T-helper 2 cell (primary cell): ENCODE measurements at regions not wholly inside any gene's neighbourhood (a gene's known extent, or its start where the extent isn't known, plus 50 kb on each side); places are given as distances from the start of the nearest gene placed in this dataset.
"Not testable (repeated sequence)": the region's sequence is repeated elsewhere in the genome, so short reads cannot be mapped to it uniquely, and the experiment has no call there.

ENCODE experiments used
- DNase-seq, 5 experiments: peaks; one replicate each; pipeline versions ENCODE4 v3.0.0 to v3.0.0-alpha.2; 2012 to 2022

GRCh38 chr13:80072231-80072630 is 268.7 kb downstream of the SPRY2 start:
- DNase-seq, result no peak

- DNase-seq, result no peak
These were observed 270.8 kb downstream of the SPRY2 start for GRCh38 chr13:80070024-80070703.

GRCh38 chr13:80069374-80069773 is 271.6 kb downstream of the SPRY2 start:
- DNase-seq, result no peak

DNA sequence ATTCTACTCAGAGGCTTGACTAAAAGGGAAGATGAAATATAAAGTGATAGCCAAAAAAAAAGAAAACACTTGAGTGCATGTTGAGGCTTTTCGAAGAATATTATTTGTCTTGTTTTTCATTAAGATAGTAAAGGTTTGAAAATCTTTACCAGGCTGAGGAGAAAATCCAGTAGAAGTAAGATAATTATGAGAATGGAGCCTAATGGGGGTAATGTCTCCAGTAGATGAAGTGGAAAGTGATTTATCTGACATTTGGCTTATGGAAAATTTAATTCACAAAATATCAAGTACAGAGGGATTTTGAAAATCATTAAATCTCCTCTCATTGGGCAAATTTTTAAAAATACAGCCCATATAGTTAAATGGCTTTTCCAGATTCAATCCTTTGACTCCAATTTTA is 274.9 kb downstream of the SPRY2 start:
- DNase-seq, result no peak

- not testable (repeated sequence) for DNase-seq
These were observed 278.5 kb downstream of the SPRY2 start for GRCh38 chr13:80062416-80062815.

DNA sequence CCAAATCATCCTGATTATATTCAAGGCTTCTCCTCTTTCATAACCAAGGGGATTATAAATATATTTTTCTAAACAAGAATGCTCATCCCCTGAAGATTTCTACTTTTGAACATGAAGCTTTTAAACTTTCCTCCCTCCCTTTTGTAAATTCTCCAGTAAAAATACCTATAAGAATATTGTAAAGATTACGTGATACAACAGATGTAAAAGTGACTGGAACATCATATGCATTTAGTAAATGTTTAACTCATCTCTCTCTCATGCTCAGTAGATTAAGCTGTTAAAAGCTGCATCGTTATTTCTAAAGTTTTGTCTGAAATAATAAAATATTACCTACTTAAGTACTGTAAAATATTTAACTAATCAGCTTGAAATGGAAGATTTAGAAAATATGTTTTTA is 281.1 kb downstream of the SPRY2 start:
- no peak for DNase-seq

GRCh38 chr13:80058626-80059025 is 282.3 kb downstream of the SPRY2 start:
- DNase-seq, result no peak

- no peak for DNase-seq
These were observed 285.1 kb downstream of the SPRY2 start for GRCh38 chr13:80055847-80056246.

GRCh38 chr13:80054806-80055205 is 286.1 kb downstream of the SPRY2 start:
- DNase-seq, result no peak

DNA sequence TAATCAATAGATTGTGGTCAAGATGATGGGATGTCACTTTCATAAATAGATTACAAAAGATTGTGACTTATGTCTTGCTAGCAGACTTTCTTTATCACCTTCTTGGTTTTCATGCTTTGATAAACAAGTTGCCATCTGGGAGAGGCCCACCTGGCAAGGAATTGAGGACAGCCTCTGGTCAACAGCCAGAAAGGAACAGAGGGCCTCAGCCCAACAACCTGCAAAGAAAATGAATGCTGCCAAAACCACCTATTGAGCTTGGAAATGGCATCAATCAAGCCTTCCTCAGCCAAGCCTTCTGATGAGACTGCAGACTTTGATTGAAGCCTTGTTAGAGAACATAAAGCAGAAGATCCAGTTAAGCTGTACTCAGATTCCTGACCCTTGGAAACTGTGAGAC is 288.6 kb downstream of the SPRY2 start:
- no peak for DNase-seq

DNA sequence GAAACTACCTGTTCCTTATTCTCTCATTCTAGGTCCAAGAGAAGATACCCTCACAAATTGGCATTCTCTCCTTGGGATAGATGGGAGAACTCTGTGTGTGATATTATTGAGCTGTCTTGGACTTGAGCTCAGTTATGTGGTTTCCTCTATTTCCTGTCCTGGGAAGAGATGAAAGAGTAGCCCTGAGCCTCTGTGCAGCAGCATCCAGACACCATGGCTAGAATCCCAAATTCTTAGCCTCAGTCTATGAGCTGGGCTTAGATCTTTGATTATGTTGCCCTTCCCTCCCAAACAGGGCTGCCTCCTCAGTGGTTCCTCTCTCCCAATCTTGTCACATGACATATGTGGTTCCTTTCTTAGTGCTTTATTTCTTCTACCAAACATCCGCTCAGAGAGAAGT is 290.7 kb downstream of the SPRY2 start:
- DNase-seq, result no peak

DNA sequence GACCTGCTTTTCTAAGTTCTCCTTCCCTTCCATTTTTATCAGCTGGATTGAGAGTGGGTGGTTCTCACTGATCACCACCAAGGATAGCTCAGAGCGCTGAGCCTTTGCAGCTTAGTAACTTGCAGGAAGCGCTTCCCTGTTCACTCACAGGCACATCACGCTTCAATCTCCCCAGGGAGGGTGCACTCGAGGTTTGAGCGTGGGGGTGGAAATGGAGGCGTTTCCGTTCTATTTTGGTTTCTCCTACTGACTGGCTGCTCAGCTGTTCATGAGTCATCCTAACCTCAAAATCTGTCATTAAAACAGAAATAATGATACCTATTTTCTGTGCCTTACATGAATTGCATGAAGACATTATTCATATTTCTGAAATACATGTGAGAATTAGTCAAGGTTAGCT is 292.1 kb downstream of the SPRY2 start:
- peak in 3 of 5 experiments; percentile 19 to 59 (median 26) for DNase-seq

DNA sequence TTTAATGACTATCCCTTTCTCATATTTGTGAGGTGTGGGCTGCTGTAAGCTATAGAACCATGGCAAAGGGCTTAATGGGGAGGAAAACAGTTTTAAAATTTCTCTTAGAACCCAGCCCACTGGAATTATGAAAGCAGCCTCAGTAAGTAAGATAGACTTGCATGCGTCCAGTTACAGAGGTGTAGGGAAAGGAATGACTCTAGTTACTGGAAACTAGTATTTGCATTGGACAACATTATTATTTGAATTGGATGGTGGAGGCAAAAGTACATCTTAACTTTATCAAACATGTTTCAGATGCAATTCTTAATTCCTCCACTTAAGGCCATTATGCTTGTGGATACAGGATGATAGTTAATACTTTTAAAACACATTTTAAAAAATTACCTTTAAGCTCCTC is 292.9 kb downstream of the SPRY2 start:
- DNase-seq, result no peak

GRCh38 chr13:80047406-80047805 is 293.5 kb downstream of the SPRY2 start:
- no peak for DNase-seq

DNA sequence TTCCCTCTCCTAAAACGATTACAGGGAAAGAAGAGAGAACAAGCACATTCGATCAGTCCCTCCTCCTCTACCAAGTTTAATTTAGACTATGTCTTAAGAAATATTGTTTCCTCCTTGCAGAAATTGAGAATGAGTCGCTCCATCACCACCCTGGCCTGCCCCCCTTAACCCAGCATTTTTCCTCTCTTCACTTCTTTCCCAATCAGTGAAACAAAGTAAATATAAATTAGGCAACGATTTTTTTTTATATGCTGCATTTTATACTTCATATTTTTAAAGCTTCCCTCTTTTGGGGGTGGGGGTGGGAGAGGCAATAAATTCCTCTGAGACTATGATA is 300.0 kb downstream of the SPRY2 start:
- DNase-seq, result no peak

DNA sequence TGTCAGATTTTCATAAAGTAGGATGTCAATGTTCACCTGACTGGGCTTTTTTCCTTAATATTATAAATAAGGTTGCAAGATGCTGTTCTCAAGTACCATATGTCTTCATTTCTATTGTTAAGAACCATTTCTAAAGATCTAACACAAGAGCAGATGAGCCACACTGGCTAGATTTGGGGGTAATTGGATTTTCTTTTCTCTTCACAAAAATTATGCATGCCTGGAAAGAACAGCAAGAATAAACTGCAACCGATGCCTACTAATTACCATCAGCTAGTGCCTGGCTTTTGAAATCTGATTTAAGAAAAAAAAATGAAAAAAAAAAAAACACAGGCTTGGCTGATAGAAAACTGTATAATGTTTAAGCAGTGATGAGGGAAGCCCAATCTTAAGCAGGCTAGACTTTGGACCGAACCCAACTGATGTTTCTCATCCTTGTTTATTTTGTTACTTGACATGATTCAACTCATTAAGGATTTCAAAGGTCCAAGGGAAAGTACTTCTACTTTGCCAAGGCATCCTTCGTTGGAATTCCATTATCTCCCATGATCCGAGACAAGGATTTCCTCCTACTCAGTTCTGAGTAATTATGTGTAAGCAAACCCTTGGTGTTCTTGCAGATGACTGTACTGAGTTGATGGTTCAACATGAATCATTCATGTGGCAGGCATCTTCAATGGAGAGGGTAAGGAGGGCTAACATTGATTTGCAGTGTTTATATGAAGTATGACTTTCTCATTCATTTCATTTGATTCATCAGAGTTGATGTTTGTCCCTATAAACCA is 300.5 kb downstream of the SPRY2 start:
- no peak for DNase-seq

GRCh38 chr13:80039000-80039399 is 301.9 kb downstream of the SPRY2 start:
- no peak for DNase-seq

DNA sequence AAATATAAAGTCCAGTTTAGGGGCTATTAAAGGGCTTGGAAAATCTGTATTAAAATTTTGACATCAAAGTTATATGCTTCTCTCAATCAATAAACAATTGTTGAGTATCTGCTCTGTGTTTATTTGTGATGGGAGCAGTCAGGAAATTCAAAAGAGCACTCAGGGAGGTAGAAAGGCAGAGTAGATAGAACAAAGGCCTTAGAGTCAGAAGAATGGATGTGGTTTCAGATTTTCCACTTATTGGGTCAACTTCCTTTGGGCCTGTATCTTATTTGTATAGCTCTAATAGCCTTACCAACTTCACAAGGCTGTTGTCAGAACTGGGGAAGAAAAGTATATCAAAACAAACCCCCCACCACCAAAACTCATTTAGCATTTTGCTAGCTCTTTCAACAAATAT is 302.6 kb downstream of the SPRY2 start:
- DNase-seq, result no peak

- DNase-seq, result no peak
These were observed 303.4 kb downstream of the SPRY2 start for GRCh38 chr13:80037505-80037888.

- no peak for DNase-seq
These were observed 304.0 kb downstream of the SPRY2 start for GRCh38 chr13:80036845-80037504.

DNA sequence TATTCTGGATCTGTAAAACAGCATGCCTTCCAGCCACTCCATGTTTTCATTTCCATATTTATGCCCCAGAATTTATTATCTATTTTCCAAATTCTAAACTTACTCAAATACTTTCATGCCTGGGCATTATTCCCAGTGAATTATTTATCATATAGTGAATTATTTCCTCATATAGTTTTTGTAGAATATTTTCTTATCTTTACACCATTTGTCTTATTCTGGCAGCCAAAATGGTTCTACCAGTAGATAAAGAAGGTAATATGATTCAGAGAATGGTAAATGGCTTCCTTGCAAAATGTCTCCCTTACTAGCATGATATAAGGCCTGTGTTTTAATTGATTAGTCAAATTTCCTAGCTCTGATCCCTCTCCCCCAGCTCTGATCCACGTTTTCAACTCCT is 305.8 kb downstream of the SPRY2 start:
- no peak for DNase-seq

- no peak for DNase-seq
These were observed 307.0 kb downstream of the SPRY2 start for GRCh38 chr13:80033951-80034350.

DNA sequence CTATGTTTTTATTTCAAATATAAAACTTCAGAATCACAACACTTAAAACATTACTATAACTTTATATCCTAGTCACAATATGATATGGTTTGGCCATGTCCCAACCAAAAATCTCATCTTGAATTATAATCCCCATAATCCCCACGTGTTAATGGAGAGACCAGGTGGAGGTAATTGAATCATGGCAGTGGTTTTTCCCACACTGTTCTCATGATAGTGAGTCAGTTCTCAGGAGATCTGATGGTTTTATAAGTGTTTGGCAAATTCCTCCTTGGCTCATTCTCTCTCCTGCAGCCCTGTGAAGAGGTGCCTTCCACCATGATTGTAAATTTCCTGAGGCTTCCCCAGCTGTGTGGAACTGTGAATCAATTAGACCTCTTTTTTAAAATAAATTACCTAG is 307.6 kb downstream of the SPRY2 start:
- DNase-seq, result no peak

DNA sequence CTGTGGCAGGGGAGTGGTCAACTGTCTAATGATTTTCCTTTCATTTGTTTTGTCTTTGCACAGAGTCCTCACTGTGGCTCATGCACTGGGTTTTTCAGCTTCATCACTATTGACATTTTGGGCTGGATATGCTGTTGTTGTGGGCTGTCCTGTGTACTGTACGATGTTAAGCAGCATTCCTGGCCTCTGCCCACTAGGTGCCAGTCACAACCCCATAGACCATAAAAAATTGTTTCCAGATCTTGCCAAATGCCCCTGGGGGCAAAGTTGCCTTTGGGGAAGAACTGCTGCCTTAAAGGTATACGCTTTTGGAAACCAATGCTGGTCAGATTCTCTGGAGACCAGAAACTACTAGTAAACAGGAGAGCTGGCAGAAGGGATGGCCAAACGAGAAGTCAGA is 310.4 kb downstream of the SPRY2 start:
- no peak for DNase-seq
